NB4 (cell line): ENCODE measurements at regions not wholly inside any gene's neighbourhood (a gene's known extent, or its start where the extent isn't known, plus 50 kb on each side); places are given as distances from the start of the nearest gene placed in this dataset.

Experiments used
- DNase-seq: peaks from one replicate; pipeline ENCODE4 v3.0.0; 2010; ENCODE audit warnings: low read depth
- H3K4me3 ChIP-seq: one replicate; pipeline ENCODE4 v1.5.1; 2011; ENCODE audit warnings: mild to moderate bottlenecking, low read depth, low read length, moderate library complexity
- MYC ChIP-seq: IDR thresholded peaks from 2 replicates; pipeline ENCODE4 v1.6.1; 2011; ENCODE audit warnings: low read depth, low read length
- POLR2A ChIP-seq: IDR thresholded peaks from 2 replicates; pipeline ENCODE4 v1.6.1; 2011; ENCODE audit warnings: mild to moderate bottlenecking; ENCODE audit not compliant: insufficient read length; ENCODE audit errors: extremely low read depth
- TF ChIP-seq, protein P1 (sequence below): IDR thresholded peaks from 2 replicates; pipeline ENCODE4 v1.6.1; 2011; ENCODE audit warnings: low read depth, low read length
- TF ChIP-seq, protein P2 (sequence below): IDR thresholded peaks from one replicate; pipeline ENCODE4 v1.5.1; 2012; ENCODE audit warnings: low read depth, low read length

DNA sequence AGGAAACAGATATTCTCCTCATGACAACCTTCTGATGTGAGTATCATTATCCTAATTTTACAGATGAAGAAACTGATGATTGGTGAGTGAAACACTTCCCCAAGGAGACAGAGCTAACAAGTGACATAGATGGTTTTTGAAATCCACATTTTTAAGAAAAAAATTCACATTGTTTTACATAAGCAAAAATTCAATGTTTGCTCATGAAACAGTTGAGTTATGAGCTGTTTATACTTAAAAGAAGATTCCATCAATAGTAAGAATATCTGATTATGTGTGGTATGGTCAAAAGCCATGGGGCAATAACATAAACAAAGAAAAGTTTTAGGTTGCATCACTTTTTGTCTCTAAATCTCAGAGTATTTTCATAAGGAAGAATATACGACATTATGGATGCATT is 167.9 kb upstream of the PAPPA start:
- no peak overlapping the region for H3K4me3 ChIP-seq
- TF ChIP-seq MYC: no peak
- TF ChIP-seq POLR2A: no peak
- TF ChIP-seq, protein P1, sequence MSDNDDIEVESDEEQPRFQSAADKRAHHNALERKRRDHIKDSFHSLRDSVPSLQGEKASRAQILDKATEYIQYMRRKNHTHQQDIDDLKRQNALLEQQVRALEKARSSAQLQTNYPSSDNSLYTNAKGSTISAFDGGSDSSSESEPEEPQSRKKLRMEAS: no peak
- TF ChIP-seq, protein P2, sequence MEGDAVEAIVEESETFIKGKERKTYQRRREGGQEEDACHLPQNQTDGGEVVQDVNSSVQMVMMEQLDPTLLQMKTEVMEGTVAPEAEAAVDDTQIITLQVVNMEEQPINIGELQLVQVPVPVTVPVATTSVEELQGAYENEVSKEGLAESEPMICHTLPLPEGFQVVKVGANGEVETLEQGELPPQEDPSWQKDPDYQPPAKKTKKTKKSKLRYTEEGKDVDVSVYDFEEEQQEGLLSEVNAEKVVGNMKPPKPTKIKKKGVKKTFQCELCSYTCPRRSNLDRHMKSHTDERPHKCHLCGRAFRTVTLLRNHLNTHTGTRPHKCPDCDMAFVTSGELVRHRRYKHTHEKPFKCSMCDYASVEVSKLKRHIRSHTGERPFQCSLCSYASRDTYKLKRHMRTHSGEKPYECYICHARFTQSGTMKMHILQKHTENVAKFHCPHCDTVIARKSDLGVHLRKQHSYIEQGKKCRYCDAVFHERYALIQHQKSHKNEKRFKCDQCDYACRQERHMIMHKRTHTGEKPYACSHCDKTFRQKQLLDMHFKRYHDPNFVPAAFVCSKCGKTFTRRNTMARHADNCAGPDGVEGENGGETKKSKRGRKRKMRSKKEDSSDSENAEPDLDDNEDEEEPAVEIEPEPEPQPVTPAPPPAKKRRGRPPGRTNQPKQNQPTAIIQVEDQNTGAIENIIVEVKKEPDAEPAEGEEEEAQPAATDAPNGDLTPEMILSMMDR: no peak
- DNase-seq: no peak

DNA sequence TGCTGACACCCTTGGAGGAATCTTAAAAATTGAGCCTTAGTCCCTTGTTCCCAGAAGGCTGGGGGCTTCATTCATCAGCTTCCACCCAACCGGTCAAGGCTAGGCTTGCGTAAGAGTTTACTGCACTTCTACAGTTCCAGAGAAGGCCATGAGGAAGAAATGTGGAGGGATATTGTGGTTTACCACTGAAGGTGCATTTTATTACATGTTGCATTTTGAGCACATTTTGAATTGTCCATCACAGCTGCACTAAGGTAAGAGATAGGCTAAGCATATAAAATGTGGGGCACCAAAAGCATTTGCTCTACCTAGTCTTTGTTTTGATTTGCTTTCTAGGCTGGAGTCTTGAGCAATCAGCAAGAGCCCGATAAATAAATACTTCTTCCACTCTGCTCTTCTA is 167.1 kb upstream of the PAPPA start:
- TF ChIP-seq MYC (no peak), POLR2A (no peak)
- TF ChIP-seq, protein P2: no peak
- TF ChIP-seq, protein P1: no peak
- peak; percentile 2 for DNase-seq

DNA sequence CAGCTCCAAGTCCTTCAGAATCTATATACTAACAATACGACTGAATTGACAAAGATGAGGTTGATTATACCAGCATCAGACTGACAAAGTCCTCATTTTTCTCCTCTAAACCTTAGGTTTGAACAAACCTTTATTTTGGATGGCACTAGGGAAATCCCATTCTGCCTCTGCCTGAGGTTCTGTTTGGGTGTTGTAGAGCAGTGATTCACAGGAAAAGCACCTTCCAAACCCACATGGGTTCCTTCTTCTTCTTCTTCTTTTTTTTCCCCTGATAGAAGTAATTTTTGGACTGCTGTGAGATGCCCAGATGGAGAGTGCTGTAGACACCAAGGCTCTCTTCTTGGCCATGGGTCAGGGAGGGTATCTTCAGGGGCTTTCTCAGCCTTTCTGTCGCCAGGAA is 164.9 kb upstream of the PAPPA start:
- DNase-seq: no peak
- TF ChIP-seq MYC: no peak
- TF ChIP-seq, protein P1: no peak
- TF ChIP-seq, protein P2: no peak
- no peak for TF ChIP-seq POLR2A
- H3K4me3 ChIP-seq: no peak overlapping the region

More for the DNA sequence above, 167.1 kb upstream of the PAPPA start:
- H3K4me3 ChIP-seq: no peak overlapping the region

DNA sequence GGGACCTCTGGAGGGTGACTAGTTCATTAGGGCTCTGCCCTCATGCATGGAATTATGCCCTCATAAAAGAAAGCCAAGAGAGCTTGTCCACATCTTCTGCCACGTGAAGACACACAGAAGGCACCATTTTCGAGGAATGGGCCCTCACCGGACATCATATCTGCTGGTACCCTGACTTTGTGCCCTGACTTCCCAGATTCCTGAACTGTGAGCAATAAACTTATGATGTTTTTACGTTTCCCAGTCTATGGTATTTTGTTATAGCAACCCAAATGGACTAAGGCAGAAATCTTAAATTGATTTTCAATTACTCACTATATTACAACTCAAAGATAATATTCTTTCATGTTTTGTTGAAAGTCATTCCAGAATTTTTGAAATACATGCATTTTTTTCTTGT is 163.8 kb upstream of the PAPPA start:
- no peak for DNase-seq
- no peak overlapping the region for H3K4me3 ChIP-seq
- TF ChIP-seq POLR2A: no peak
- TF ChIP-seq, protein P1: no peak
- TF ChIP-seq, protein P2: no peak
- no peak for TF ChIP-seq MYC

- TF ChIP-seq POLR2A (no peak), MYC (no peak)
- TF ChIP-seq, protein P2: no peak
- TF ChIP-seq, protein P1: no peak
- no peak for DNase-seq
- H3K4me3 ChIP-seq: no peak overlapping the region
Measured at GRCh38 chr9:115992834-115993233, 160.8 kb upstream of the PAPPA start.

GRCh38 chr9:115997923-115998322 is 155.7 kb upstream of the PAPPA start:
- H3K4me3 ChIP-seq: no peak overlapping the region
- TF ChIP-seq POLR2A: no peak
- TF ChIP-seq MYC: no peak
- TF ChIP-seq, protein P2: no peak
- TF ChIP-seq, protein P1: no peak
- no peak for DNase-seq
